DOHH2 (cell line): ENCODE measurements at regions not wholly inside any gene's neighbourhood (a gene's known extent, or its start where the extent isn't known, plus 50 kb on each side); places are given as distances from the start of the nearest gene placed in this dataset.

Experiments used
- H3F3A ChIP-seq: fragments of 200-600 bp; sonication (generic), shearing (Covaris generic); 2 replicates; pipeline ENCODE4 v1.6.0; 2016; ENCODE audit warnings: antibody characterized with exemption, mild to moderate bottlenecking; ENCODE audit not compliant: control insufficient read depth, insufficient read depth
- H3K27ac ChIP-seq: fragments of 200-600 bp; sonication (generic); 2 replicates; pipeline ENCODE4 v1.5.1; 2014; ENCODE audit warnings: low read depth, mild to moderate bottlenecking, low read length, moderate library complexity
- H3K27me3 ChIP-seq: fragments of 200-600 bp; sonication (generic); 2 replicates; pipeline ENCODE4 v1.6.1; 2014; ENCODE audit warnings: mild to moderate bottlenecking, low read length, mixed read lengths; ENCODE audit not compliant: control insufficient read depth
- H3K36me3 ChIP-seq: fragments of 200-600 bp; sonication (generic); 2 replicates; pipeline ENCODE4 v1.6.1; 2014; ENCODE audit warnings: mild to moderate bottlenecking, low read length, moderate library complexity, mixed read lengths; ENCODE audit not compliant: control insufficient read depth
- H3K4me1 ChIP-seq: fragments of 200-600 bp; sonication (generic); 2 replicates; pipeline ENCODE4 v1.6.1; 2014; ENCODE audit warnings: mild to moderate bottlenecking, low read length, mixed read lengths; ENCODE audit not compliant: control insufficient read depth
- H3K4me2 ChIP-seq: fragments of 200-600 bp; sonication (generic); 2 replicates; pipeline ENCODE4 v1.6.0; 2014; ENCODE audit warnings: mild to moderate bottlenecking, low read length, moderate library complexity
- H3K4me3 ChIP-seq: fragments of 200-600 bp; sonication (generic); 2 replicates; pipeline ENCODE4 v1.5.1; 2014; ENCODE audit warnings: mild to moderate bottlenecking, low read length, mixed read lengths
- H3K79me2 ChIP-seq: fragments of 200-600 bp; sonication (generic); 2 replicates; pipeline ENCODE4 v1.6.1; 2014; ENCODE audit warnings: mild to moderate bottlenecking, low read length, mixed read lengths; ENCODE audit not compliant: control insufficient read depth
- H3K9me2 ChIP-seq: fragments of 200-600 bp; sonication (generic); replicated peaks from 2 replicates; pipeline ENCODE4 v1.6.1; 2014; ENCODE audit warnings: mild to moderate bottlenecking, low read length, mixed read lengths; ENCODE audit not compliant: control insufficient read depth
- H3K9me3 ChIP-seq: fragments of 200-600 bp; sonication (generic); 2 replicates; pipeline ENCODE4 v1.6.1; 2014; ENCODE audit warnings: antibody characterized with exemption, low read length, mixed read lengths; ENCODE audit not compliant: control insufficient read depth, insufficient read depth
- H4K20me1 ChIP-seq: fragments of 200-600 bp; sonication (generic); 2 replicates; pipeline ENCODE4 v1.6.0; 2014; ENCODE audit warnings: low read depth, mild to moderate bottlenecking, antibody characterized with exemption, low read length, moderate library complexity; ENCODE audit not compliant: control insufficient read depth, insufficient read depth
- EZH2phosphoT487 ChIP-seq: fragments of 200-600 bp; sonication (generic); IDR thresholded peaks from 2 replicates; pipeline ENCODE4 v1.6.1; 2017; ENCODE audit warnings: borderline replicate concordance, mild to moderate bottlenecking, antibody characterized with exemption, low read length, moderate library complexity, mixed read lengths
- TF ChIP-seq, protein P1 (sequence below): fragments of 200-600 bp; sonication (generic); IDR thresholded peaks from one replicate; pipeline ENCODE4 v1.5.1; 2014; ENCODE audit warnings: antibody characterized with exemption, mild to moderate bottlenecking, low read depth, low read length; ENCODE audit not compliant: poor library complexity, severe bottlenecking

DNA sequence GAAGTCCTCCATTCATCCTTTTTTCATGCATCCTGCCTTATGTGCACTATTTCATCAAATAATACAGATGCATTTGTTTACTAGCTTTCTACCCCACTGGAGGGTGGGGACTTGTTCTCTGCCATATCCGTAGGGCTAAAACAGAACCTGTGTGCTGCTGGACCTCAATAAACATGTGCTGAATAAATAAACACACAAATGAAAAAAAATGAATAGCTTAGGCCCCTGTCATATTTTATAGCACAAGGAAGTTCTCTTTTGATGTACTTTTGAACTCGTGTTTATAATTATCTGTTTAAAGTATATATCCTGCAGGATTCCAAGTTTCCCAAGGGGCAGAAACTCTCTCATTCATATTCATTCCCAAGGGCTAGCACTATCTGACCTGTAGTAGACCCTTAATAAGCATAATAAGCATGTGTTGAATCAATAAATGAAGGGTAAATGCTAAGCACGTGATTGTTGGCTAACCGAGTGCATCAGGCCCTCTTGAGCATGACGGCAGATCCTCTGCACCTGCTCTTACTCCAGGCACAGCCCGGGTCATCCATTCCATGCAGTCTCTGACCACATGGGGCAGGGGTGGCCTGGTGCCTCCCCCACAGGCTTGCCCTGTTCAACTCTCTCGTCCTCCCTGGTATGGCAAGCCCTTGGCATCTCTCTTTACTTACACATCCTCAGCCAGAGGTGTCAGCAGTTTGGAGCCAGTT lies 474.1 kb upstream of the ZMIZ1 start:
- H3F3A ChIP-seq = no peaks in the 10 kb centered on the region
- no peak overlapping the region for H3K4me3 ChIP-seq
- TF ChIP-seq EZH2phosphoT487 = no peak
- no peak overlapping the region for H3K27ac ChIP-seq
- no peaks in the 10 kb centered on the region for H3K4me1 ChIP-seq
- no peaks in the 10 kb centered on the region for H3K36me3 ChIP-seq
- no peak overlapping the region for H3K4me2 ChIP-seq
- H3K27me3 ChIP-seq = no peaks in the 10 kb centered on the region
- H4K20me1 ChIP-seq = no peaks in the 10 kb centered on the region
- H3K9me2 ChIP-seq = no peaks in the 10 kb centered on the region
- no peaks in the 10 kb centered on the region for H3K9me3 ChIP-seq
- no peaks in the 10 kb centered on the region for H3K79me2 ChIP-seq

DNA sequence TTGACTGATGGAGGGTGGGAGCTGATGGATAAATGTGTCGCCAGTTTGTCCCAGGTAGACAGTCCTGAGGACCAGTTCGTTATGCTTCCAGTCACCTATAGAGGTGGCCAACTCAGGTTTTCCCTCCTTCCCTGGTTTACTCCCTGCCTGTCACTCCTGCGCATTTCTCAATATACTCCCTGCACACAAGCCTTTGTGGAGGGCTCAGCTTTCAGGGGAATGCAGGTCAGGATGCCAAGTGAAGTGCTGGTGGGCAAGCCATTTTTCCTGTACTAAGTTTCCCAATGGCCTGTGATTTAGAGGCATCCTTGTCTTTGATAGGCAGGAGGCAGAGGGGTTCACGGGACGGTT lies 473.5 kb upstream of the ZMIZ1 start:
- Histone ChIP-seq H3K4me1 (no peaks in the 10 kb centered on the region), H3K4me3 (no peak overlapping the region), H3K9me3 (no peaks in the 10 kb centered on the region), H3K27ac (no peak overlapping the region), H3K4me2 (no peak overlapping the region), H3K9me2 (no peaks in the 10 kb centered on the region), H3K79me2 (no peaks in the 10 kb centered on the region), H3K27me3 (no peaks in the 10 kb centered on the region), H3F3A (no peaks in the 10 kb centered on the region), H3K36me3 (no peaks in the 10 kb centered on the region), H4K20me1 (no peaks in the 10 kb centered on the region)
- TF ChIP-seq, protein P1, sequence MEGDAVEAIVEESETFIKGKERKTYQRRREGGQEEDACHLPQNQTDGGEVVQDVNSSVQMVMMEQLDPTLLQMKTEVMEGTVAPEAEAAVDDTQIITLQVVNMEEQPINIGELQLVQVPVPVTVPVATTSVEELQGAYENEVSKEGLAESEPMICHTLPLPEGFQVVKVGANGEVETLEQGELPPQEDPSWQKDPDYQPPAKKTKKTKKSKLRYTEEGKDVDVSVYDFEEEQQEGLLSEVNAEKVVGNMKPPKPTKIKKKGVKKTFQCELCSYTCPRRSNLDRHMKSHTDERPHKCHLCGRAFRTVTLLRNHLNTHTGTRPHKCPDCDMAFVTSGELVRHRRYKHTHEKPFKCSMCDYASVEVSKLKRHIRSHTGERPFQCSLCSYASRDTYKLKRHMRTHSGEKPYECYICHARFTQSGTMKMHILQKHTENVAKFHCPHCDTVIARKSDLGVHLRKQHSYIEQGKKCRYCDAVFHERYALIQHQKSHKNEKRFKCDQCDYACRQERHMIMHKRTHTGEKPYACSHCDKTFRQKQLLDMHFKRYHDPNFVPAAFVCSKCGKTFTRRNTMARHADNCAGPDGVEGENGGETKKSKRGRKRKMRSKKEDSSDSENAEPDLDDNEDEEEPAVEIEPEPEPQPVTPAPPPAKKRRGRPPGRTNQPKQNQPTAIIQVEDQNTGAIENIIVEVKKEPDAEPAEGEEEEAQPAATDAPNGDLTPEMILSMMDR = no peak
- no peak for TF ChIP-seq EZH2phosphoT487

DNA sequence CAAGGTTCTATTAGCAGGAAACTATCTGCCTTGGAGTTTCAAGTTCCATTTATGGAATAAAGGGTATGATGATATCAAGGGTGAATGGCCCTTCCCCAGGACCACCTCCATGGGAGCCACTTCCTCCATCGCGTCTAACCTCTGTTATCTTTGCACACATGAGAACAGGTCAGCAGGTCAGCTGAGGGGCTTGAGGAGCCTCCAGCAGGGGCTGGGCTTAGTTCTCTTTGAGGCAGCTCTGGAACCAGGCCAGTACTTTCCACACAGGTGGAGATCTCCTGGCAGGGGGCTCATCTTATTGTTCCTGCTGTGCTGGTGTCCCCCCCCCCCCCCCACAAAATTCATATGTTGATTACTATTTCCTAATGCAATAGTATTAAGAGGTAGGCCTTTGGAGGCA lies 472.2 kb upstream of the ZMIZ1 start:
- Histone ChIP-seq H3K79me2 (no peaks in the 10 kb centered on the region), H3K9me2 (no peaks in the 10 kb centered on the region), H3K27me3 (no peaks in the 10 kb centered on the region), H3K36me3 (no peaks in the 10 kb centered on the region), H3K4me2 (no peak overlapping the region), H3K4me1 (no peaks in the 10 kb centered on the region), H3K4me3 (no peak overlapping the region), H4K20me1 (no peaks in the 10 kb centered on the region), H3F3A (no peaks in the 10 kb centered on the region), H3K9me3 (no peaks in the 10 kb centered on the region), H3K27ac (no peak overlapping the region)
- TF ChIP-seq, protein P1 = no peak
- no peak for TF ChIP-seq EZH2phosphoT487

DNA sequence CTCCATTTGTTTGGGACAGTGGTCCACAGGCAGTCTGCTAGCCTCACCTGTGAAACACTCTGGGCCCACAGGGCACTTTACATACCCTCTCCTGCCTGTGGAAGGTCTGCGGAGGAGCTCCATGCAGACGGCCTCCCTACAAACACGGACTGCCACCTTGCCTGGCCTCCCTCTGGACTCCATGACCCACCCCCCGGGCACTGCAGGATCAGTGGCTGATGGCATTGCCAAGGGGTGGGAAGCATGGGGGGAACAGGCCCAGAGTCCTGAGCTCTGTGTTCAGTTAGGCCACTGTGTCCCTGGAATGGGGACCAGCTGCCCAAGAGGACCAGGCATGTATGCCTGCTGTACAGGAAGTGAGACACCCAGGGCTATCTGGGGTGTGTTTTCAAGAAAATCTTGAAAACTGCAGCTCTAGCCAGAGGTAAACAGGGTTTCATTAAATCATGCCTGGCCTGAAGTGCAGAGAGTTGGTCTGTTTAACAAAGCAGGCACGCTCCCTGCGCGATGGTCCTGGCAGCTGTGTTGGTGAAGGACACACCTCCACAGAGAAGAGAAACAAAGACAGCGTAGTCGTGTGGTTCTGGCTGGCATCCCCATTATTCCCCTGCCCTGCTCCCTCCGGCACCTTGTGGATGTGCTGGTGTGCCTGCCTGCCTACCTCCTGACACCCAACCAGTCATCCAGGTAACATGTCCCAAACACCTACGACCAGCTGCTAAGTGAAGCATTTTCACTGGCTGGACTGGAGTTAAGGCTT lies 470.8 kb upstream of the ZMIZ1 start:
- Histone ChIP-seq H3K9me3 (no peaks in the 10 kb centered on the region), H3K9me2 (no peaks in the 10 kb centered on the region), H3K36me3 (no peaks in the 10 kb centered on the region), H3F3A (no peaks in the 10 kb centered on the region), H3K27me3 (no peaks in the 10 kb centered on the region), H4K20me1 (no peaks in the 10 kb centered on the region), H3K4me1 (no peaks in the 10 kb centered on the region), H3K4me2 (no peak overlapping the region), H3K4me3 (no peak overlapping the region), H3K79me2 (no peaks in the 10 kb centered on the region), H3K27ac (no peak overlapping the region)
- TF ChIP-seq, protein P1 = no peak
- TF ChIP-seq EZH2phosphoT487 = no peak
